ENCODE measurements at regions not wholly inside any gene's neighbourhood (a gene's known extent, or its start where the extent isn't known, plus 50 kb on each side); places are given as distances from the start of the nearest gene placed in this dataset.

- Mint-ChIP-seq H3K27me3 (ENCODE audit: low read depth) (peaks cover 2% of the 10 kb centered on the region), H3K4me3 (no peak overlapping the region), H3K4me1 (no peaks in the 10 kb centered on the region), H3K9me3 (no peaks in the 10 kb centered on the region), H3K27ac (ENCODE audit: unreplicated experiment) (no peak overlapping the region), H3K36me3 (ENCODE audit: low read depth) (no peaks in the 10 kb centered on the region)
- no peak for TF ChIP-seq CTCF (conservative IDR thresholded peaks at IDR 0.05)
- DNase-seq (ENCODE audit: low read depth, low spot score) = no peak
Observed at GRCh38 chr5:85288914-85289313, 904.2 kb upstream of the EDIL3 start.

GRCh38 chr5:85293145-85293785 lies 908.6 kb upstream of the EDIL3 start:
- Mint-ChIP-seq H3K9me3 (no peaks in the 10 kb centered on the region), H3K4me3 (no peak overlapping the region)

GRCh38 chr5:85304524-85304923 lies 919.8 kb upstream of the EDIL3 start:
- Mint-ChIP-seq H3K27ac (ENCODE audit: unreplicated experiment) (no peak overlapping the region), H3K36me3 (ENCODE audit: low read depth) (no peaks in the 10 kb centered on the region), H3K27me3 (ENCODE audit: low read depth) (no peaks in the 10 kb centered on the region), H3K4me1 (no peaks in the 10 kb centered on the region), H3K4me3 (no peak overlapping the region), H3K9me3 (no peaks in the 10 kb centered on the region)
- no peak for TF ChIP-seq CTCF (conservative IDR thresholded peaks at IDR 0.05)
- no peak for DNase-seq (ENCODE audit: low read depth, low spot score)

More at GRCh38 chr5:85293145-85293785, 908.6 kb upstream of the EDIL3 start:
- TF ChIP-seq CTCF (conservative IDR thresholded peaks at IDR 0.05) = no peak
- no peak for DNase-seq (ENCODE audit: low read depth, low spot score)
- Mint-ChIP-seq H3K27ac (ENCODE audit: unreplicated experiment) (no peak overlapping the region), H3K36me3 (ENCODE audit: low read depth) (no peaks in the 10 kb centered on the region), H3K4me1 (no peaks in the 10 kb centered on the region), H3K27me3 (ENCODE audit: low read depth) (peaks cover 2% of the 10 kb centered on the region)

- no peak for DNase-seq (ENCODE audit: low read depth, low spot score)
- Mint-ChIP-seq H3K4me1 (no peaks in the 10 kb centered on the region), H3K27ac (ENCODE audit: unreplicated experiment) (no peak overlapping the region), H3K9me3 (no peaks in the 10 kb centered on the region), H3K27me3 (ENCODE audit: low read depth) (no peaks in the 10 kb centered on the region), H3K36me3 (ENCODE audit: low read depth) (no peaks in the 10 kb centered on the region), H3K4me3 (no peak overlapping the region)
- no peak for TF ChIP-seq CTCF (conservative IDR thresholded peaks at IDR 0.05)
Observed at GRCh38 chr5:85305766-85306165, 921.1 kb upstream of the EDIL3 start.

GRCh38 chr5:85311536-85311935 lies 926.9 kb upstream of the EDIL3 start:
- no peaks in the 10 kb centered on the region for H3K9me3 Mint-ChIP-seq
- TF ChIP-seq CTCF (conservative IDR thresholded peaks at IDR 0.05) = no peak
- no peaks in the 10 kb centered on the region for H3K27me3 Mint-ChIP-seq (ENCODE audit: low read depth)
- H3K36me3 Mint-ChIP-seq (ENCODE audit: low read depth) = no peaks in the 10 kb centered on the region
- no peak overlapping the region for H3K27ac Mint-ChIP-seq (ENCODE audit: unreplicated experiment)
- no peaks in the 10 kb centered on the region for H3K4me1 Mint-ChIP-seq
- H3K4me3 Mint-ChIP-seq = no peak overlapping the region
- DNase-seq (ENCODE audit: low read depth, low spot score) = no peak
